ENCODE measurements at regions not wholly inside any gene's neighbourhood (a gene's known extent, or its start where the extent isn't known, plus 50 kb on each side); places are given as distances from the start of the nearest gene placed in this dataset.

GRCh38 chr20:58162986-58163385 lies 65.5 kb downstream of the ANKRD60 start:
- no peak for TF ChIP-seq POLR2AphosphoS5 (IDR thresholded peaks at IDR 0.05; ENCODE audit: low read depth, low read length)
- no peak for TF ChIP-seq TAF1 (IDR thresholded peaks at IDR 0.05; ENCODE audit: borderline replicate concordance, insufficient read depth, low read length)
- TF ChIP-seq REST (IDR thresholded peaks at IDR 0.05; ENCODE audit: insufficient read depth in 1 of 2, low read depth in 2 of 2, low read length in 2 of 2): no peak
- no peak for TF ChIP-seq SIN3A (IDR thresholded peaks at IDR 0.05; ENCODE audit: borderline replicate concordance, insufficient read depth, low read length)
- no peak for TF ChIP-seq FOXP2 (optimal IDR thresholded peaks at IDR 0.05; ENCODE audit: borderline replicate concordance, extremely low read depth, extremely low read length, insufficient read depth)

- TF ChIP-seq REST (IDR thresholded peaks at IDR 0.05; ENCODE audit: insufficient read depth in 1 of 2, low read depth in 2 of 2, low read length in 2 of 2) (no peak), POLR2AphosphoS5 (IDR thresholded peaks at IDR 0.05; ENCODE audit: low read depth, low read length) (no peak), TAF1 (IDR thresholded peaks at IDR 0.05; ENCODE audit: borderline replicate concordance, insufficient read depth, low read length) (no peak), FOXP2 (optimal IDR thresholded peaks at IDR 0.05; ENCODE audit: borderline replicate concordance, extremely low read depth, extremely low read length, insufficient read depth) (no peak), SIN3A (IDR thresholded peaks at IDR 0.05; ENCODE audit: borderline replicate concordance, insufficient read depth, low read length) (no peak)
Measured at GRCh38 chr20:58161192-58161591, 67.3 kb downstream of the ANKRD60 start.

GRCh38 chr20:58160451-58161061 lies 67.9 kb downstream of the ANKRD60 start:
- TF ChIP-seq SIN3A (IDR thresholded peaks at IDR 0.05; ENCODE audit: borderline replicate concordance, insufficient read depth, low read length): no peak
- no peak for TF ChIP-seq REST (IDR thresholded peaks at IDR 0.05; ENCODE audit: insufficient read depth in 1 of 2, low read depth in 2 of 2, low read length in 2 of 2)
- no peak for TF ChIP-seq TAF1 (IDR thresholded peaks at IDR 0.05; ENCODE audit: borderline replicate concordance, insufficient read depth, low read length)
- no peak for TF ChIP-seq POLR2AphosphoS5 (IDR thresholded peaks at IDR 0.05; ENCODE audit: low read depth, low read length)
- no peak for TF ChIP-seq FOXP2 (optimal IDR thresholded peaks at IDR 0.05; ENCODE audit: borderline replicate concordance, extremely low read depth, extremely low read length, insufficient read depth)

GRCh38 chr20:58155148-58155925 lies 73.1 kb downstream of the ANKRD60 start:
- TF ChIP-seq REST (IDR thresholded peaks at IDR 0.05; ENCODE audit: insufficient read depth in 1 of 2, low read depth in 2 of 2, low read length in 2 of 2) (no peak), SIN3A (IDR thresholded peaks at IDR 0.05; ENCODE audit: borderline replicate concordance, insufficient read depth, low read length) (no peak), POLR2AphosphoS5 (IDR thresholded peaks at IDR 0.05; ENCODE audit: low read depth, low read length) (no peak), TAF1 (IDR thresholded peaks at IDR 0.05; ENCODE audit: borderline replicate concordance, insufficient read depth, low read length) (no peak), FOXP2 (optimal IDR thresholded peaks at IDR 0.05; ENCODE audit: borderline replicate concordance, extremely low read depth, extremely low read length, insufficient read depth) (no peak)
